Endothelial cell of umbilical vein (primary cell): ENCODE measurements at regions not wholly inside any gene's neighbourhood (a gene's known extent, or its start where the extent isn't known, plus 50 kb on each side); places are given as distances from the start of the nearest gene placed in this dataset.

ENCODE experiments used
- BruUV-seq: library from RNA; stranded (reverse); fragments of 400-500 nt; replicated peaks from 2 replicates; lab custom pipeline; 2021; lab: Mats Ljungman, UMichigan
- CTCF ChIA-PET: fragments of 300-600, 350-600 bp; sonication (Branson Sonifier 250); formaldehyde crosslinking; loops from one replicate; lab custom pipeline; 2021; ENCODE audit warnings: antibody characterized with exemption, inconsistent platforms; lab: Charles Lee
- POLR2A ChIA-PET: fragments of 300-600, 350-600 bp; sonication (Branson Sonifier 250); formaldehyde crosslinking; loops from one replicate; lab custom pipeline; 2021; ENCODE audit warnings: antibody characterized with exemption, inconsistent platforms; lab: Charles Lee
- DNase-seq: peaks from one replicate; pipeline ENCODE4 v3.0.0-alpha.2; 2011; ENCODE audit warnings: low read depth, low spot score
- FAIRE-seq: peaks from 2 replicates; lab custom pipeline; 2011; peaks lifted over from hg19 to GRCh38; lab: Jason Lieb, UNC
- H2AFZ ChIP-seq: 2 replicates; pipeline ENCODE4 v1.6.0; 2012; ENCODE audit warnings: low read depth, low read length, control low read depth, inconsistent platforms
- H3K27ac ChIP-seq: 2 replicates; pipeline ENCODE4 v1.5.1; 2011; ENCODE audit warnings: low read depth, mild to moderate bottlenecking, control low read depth, low read length, moderate library complexity; ENCODE audit not compliant: insufficient read depth
- H3K27me3 ChIP-seq, 2 experiments: 2 replicates each; pipeline versions ENCODE4 v1.6.0 to v1.6.1; 2011; ENCODE audit warnings: low read length in 2 of 2, mixed read lengths in 1 of 2; ENCODE audit not compliant: control insufficient read depth in 2 of 2, insufficient read depth in 2 of 2
- H3K36me3 ChIP-seq, 2 experiments: 2 replicates in 1 of 2; 3 replicates in 1 of 2; pipeline ENCODE4 v1.5.1; 2011; ENCODE audit warnings: low read length in 2 of 2, mild to moderate bottlenecking in 1 of 2, moderate library complexity in 1 of 2; ENCODE audit not compliant: control insufficient read depth in 2 of 2, insufficient read depth in 2 of 2; ENCODE audit errors: extremely low read depth in 1 of 2
- H3K4me1 ChIP-seq: 3 replicates; pipeline ENCODE4 v1.5.1; 2011; ENCODE audit warnings: mild to moderate bottlenecking, low read length; ENCODE audit not compliant: control insufficient read depth, insufficient read depth; ENCODE audit errors: extremely low read depth
- H3K4me2 ChIP-seq: 2 replicates; pipeline ENCODE4 v1.6.1; 2011; ENCODE audit warnings: low read length, control low read depth, mixed read lengths; ENCODE audit not compliant: insufficient read depth
- H3K4me3 ChIP-seq, 3 experiments: fragments of 200-600 bp in 1 of 3; sonication (generic), shearing (Covaris generic) in 1 of 3; replicated peaks in 1 of 3; 2 replicates each; pipeline ENCODE4 v1.5.1; 2011 to 2016; ENCODE audit warnings: control low read depth in 3 of 3, low read length in 3 of 3, mild to moderate bottlenecking in 2 of 3, inconsistent platforms in 1 of 3, low read depth in 1 of 3, moderate library complexity in 1 of 3; ENCODE audit not compliant: insufficient read depth in 1 of 3
- H3K79me2 ChIP-seq: 2 replicates; pipeline ENCODE4 v1.6.0; 2012; ENCODE audit warnings: low read length, inconsistent platforms; ENCODE audit not compliant: control insufficient read depth, insufficient read depth
- H3K9ac ChIP-seq: replicated peaks from 2 replicates; pipeline ENCODE3; 2011; ENCODE audit warnings: low read length, control low read depth; ENCODE audit not compliant: insufficient read depth; ENCODE audit errors: extremely low read depth
- H3K9me1 ChIP-seq: replicated peaks from 3 replicates; pipeline ENCODE4 v1.6.0; 2011; ENCODE audit warnings: mild to moderate bottlenecking, low read length; ENCODE audit not compliant: control insufficient read depth, insufficient read depth; ENCODE audit errors: extremely low read depth
- H3K9me3 ChIP-seq: replicated peaks from 2 replicates; pipeline ENCODE4 v1.5.1; 2012; ENCODE audit warnings: low read length, inconsistent platforms; ENCODE audit not compliant: control insufficient read depth, insufficient read depth
- H4K20me1 ChIP-seq: replicated peaks from 2 replicates; pipeline ENCODE3; 2011; ENCODE audit warnings: mild to moderate bottlenecking, low read length; ENCODE audit not compliant: control insufficient read depth, insufficient read depth; ENCODE audit errors: extremely low read depth
- EZH2 ChIP-seq: IDR thresholded peaks from 2 replicates; pipeline ENCODE4 v1.6.1; 2012; ENCODE audit warnings: borderline replicate concordance, low read depth, mild to moderate bottlenecking, moderate library complexity, low read length, inconsistent platforms; ENCODE audit not compliant: severe bottlenecking
- FOS ChIP-seq: IDR thresholded peaks from 2 replicates; pipeline ENCODE4 v1.6.1; 2011; ENCODE audit warnings: mild to moderate bottlenecking, low read length, moderate library complexity, borderline replicate concordance; ENCODE audit not compliant: insufficient read depth
- GATA2 ChIP-seq: IDR thresholded peaks from 2 replicates; pipeline ENCODE4 v1.7.0; 2011; ENCODE audit warnings: low read depth, mild to moderate bottlenecking, moderate library complexity, mixed read lengths, low read length; ENCODE audit not compliant: insufficient read length, insufficient read depth
- JUN ChIP-seq: IDR thresholded peaks from 2 replicates; pipeline ENCODE4 v1.6.1; 2011; ENCODE audit warnings: borderline replicate concordance, low read depth; ENCODE audit not compliant: insufficient read length, insufficient read depth
- MAX ChIP-seq: IDR thresholded peaks from 2 replicates; pipeline ENCODE4 v1.6.1; 2011; ENCODE audit not compliant: insufficient read depth, insufficient read length
- MYC ChIP-seq: IDR thresholded peaks from one replicate; pipeline ENCODE4 v1.6.1; 2011; ENCODE audit warnings: mild to moderate bottlenecking, low read depth, low read length
- POLR2A ChIP-seq: IDR thresholded peaks from 2 replicates; pipeline ENCODE4 v1.6.1; 2012; ENCODE audit warnings: low read depth, mild to moderate bottlenecking, control low read depth, low read length
- POLR2AphosphoS5 ChIP-seq: IDR thresholded peaks from 2 replicates; pipeline ENCODE4 v1.6.1; 2012; ENCODE audit warnings: low read depth, mild to moderate bottlenecking, control low read depth, low read length, moderate library complexity; ENCODE audit not compliant: insufficient read depth
- dilution Hi-C: fragments of 300-500 bp; cut with MboI; formaldehyde crosslinking; loops from one replicate; pipeline ENCODE4 v1.15.0; 2019; ENCODE audit warnings: low sequenced_read_pairs; ENCODE audit not compliant: extremely low pct_ligation_motif_present
- intact Hi-C: fragments of 100-400 bp; cut with micrococcal nuclease; formaldehyde crosslinking; loops from one replicate; pipeline ENCODE4 v1.10.0; 2022
- TF ChIP-seq, protein P1 (sequence below), 2 donors: IDR thresholded peaks; 1 replicate in 1 of 2; 2 replicates in 1 of 2; pipeline ENCODE4 v1.5.1; 2011; ENCODE audit warnings: low read length in 2 of 2, mild to moderate bottlenecking in 2 of 2, moderate library complexity in 2 of 2, control low read depth in 1 of 2, inconsistent platforms in 1 of 2, low read depth in 1 of 2; ENCODE audit not compliant: insufficient read depth in 1 of 2; ENCODE audit errors: extremely low read depth in 1 of 2

- no peaks in the 10 kb centered on the region for H3K36me3 ChIP-seq
- H3K9me3 ChIP-seq = no peaks in the 10 kb centered on the region
- H3K27me3 ChIP-seq = no peaks in the 10 kb centered on the region
- no peaks in the 10 kb centered on the region for H4K20me1 ChIP-seq
- dilution Hi-C loops = no loop called here
- no peak overlapping the region for H3K4me2 ChIP-seq
- TF ChIP-seq JUN (no peak), GATA2 (no peak), POLR2A (no peak), FOS (no peak), POLR2AphosphoS5 (no peak), MYC (no peak), EZH2 (no peak), MAX (no peak)
- TF ChIP-seq, protein P1, sequence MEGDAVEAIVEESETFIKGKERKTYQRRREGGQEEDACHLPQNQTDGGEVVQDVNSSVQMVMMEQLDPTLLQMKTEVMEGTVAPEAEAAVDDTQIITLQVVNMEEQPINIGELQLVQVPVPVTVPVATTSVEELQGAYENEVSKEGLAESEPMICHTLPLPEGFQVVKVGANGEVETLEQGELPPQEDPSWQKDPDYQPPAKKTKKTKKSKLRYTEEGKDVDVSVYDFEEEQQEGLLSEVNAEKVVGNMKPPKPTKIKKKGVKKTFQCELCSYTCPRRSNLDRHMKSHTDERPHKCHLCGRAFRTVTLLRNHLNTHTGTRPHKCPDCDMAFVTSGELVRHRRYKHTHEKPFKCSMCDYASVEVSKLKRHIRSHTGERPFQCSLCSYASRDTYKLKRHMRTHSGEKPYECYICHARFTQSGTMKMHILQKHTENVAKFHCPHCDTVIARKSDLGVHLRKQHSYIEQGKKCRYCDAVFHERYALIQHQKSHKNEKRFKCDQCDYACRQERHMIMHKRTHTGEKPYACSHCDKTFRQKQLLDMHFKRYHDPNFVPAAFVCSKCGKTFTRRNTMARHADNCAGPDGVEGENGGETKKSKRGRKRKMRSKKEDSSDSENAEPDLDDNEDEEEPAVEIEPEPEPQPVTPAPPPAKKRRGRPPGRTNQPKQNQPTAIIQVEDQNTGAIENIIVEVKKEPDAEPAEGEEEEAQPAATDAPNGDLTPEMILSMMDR (IDR thresholded peaks at IDR 0.05; ENCODE audit: extremely low read depth in 1 of 2, insufficient read depth in 1 of 2, low read depth in 1 of 2, low read length in 2 of 2) = no peak
- no peak for FAIRE-seq
- no peaks in the 10 kb centered on the region for H3K9me1 ChIP-seq
- intact Hi-C loops = no loop called here
- no peak overlapping the region for H2AFZ ChIP-seq
- ChIA-PET CTCF (no interaction called here), POLR2A (no interaction called here)
- H3K27ac ChIP-seq = no peak overlapping the region
- H3K9ac ChIP-seq = no peak overlapping the region
- peaks cover 8% of the 10 kb centered on the region for H3K4me1 ChIP-seq
- BruUV-seq = no TSS peak
- H3K79me2 ChIP-seq = no peaks in the 10 kb centered on the region
- H3K4me3 ChIP-seq = no peak overlapping the region
- DNase-seq = no peak
Measured at GRCh38 chr3:117096549-117096948, 387.0 kb downstream of the TUSC7 start.
